NCI-H1105 treated with DMSO at 0.1 percent for 48 hours (cell line): ENCODE measurements at regions not wholly inside any gene's neighbourhood (a gene's known extent, or its start where the extent isn't known, plus 50 kb on each side); places are given as distances from the start of the nearest gene placed in this dataset.

Experiments
- DNase-seq: peaks from one replicate; lab custom pipeline; 2025; lab: John Stamatoyannopoulos, UW

GRCh38 chr20:9981829-9982228 lies 53.0 kb upstream of the ANKEF1 start:
- peak; percentile 72 for DNase-seq

GRCh38 chr20:9978397-9979004 lies 56.3 kb upstream of the ANKEF1 start:
- DNase-seq: peak; percentile 89

- no peak for DNase-seq
Measured at GRCh38 chr20:9977629-9978028, 57.2 kb upstream of the ANKEF1 start.

GRCh38 chr20:9974324-9974723 lies 60.5 kb upstream of the ANKEF1 start:
- DNase-seq: no peak

GRCh38 chr20:9971746-9972145 lies 63.0 kb upstream of the ANKEF1 start:
- no peak for DNase-seq

- DNase-seq: no peak
Measured at GRCh38 chr20:9969626-9970025, 65.2 kb upstream of the ANKEF1 start.

GRCh38 chr20:9968015-9968414 lies 66.8 kb upstream of the ANKEF1 start:
- DNase-seq: no peak

GRCh38 chr20:9966966-9967365 lies 67.8 kb upstream of the ANKEF1 start:
- no peak for DNase-seq

GRCh38 chr20:9963029-9963428 lies 71.8 kb upstream of the ANKEF1 start:
- DNase-seq: no peak

GRCh38 chr20:9958693-9959092 lies 76.1 kb upstream of the ANKEF1 start:
- no peak for DNase-seq

GRCh38 chr20:9955646-9956045 lies 79.1 kb upstream of the ANKEF1 start:
- DNase-seq: no peak

- DNase-seq: peak; percentile 7
Measured at GRCh38 chr20:9949563-9949962, 85.2 kb upstream of the ANKEF1 start.

- DNase-seq: no peak
Measured at GRCh38 chr20:9945408-9945807, 89.4 kb upstream of the ANKEF1 start.

- no peak for DNase-seq
Measured at GRCh38 chr20:9942736-9943135, 92.1 kb upstream of the ANKEF1 start.

GRCh38 chr20:9940329-9940728 lies 94.5 kb upstream of the ANKEF1 start:
- no peak for DNase-seq

- DNase-seq: no peak
Measured at GRCh38 chr20:9939231-9939630, 95.6 kb upstream of the ANKEF1 start.

- DNase-seq: no peak
Measured at GRCh38 chr20:9935285-9935684, 96.4 kb upstream of the PAK5 start.

- no peak for DNase-seq
Measured at GRCh38 chr20:9930142-9930541, 91.3 kb upstream of the PAK5 start.

- DNase-seq: no peak
Measured at GRCh38 chr20:9928955-9929354, 90.1 kb upstream of the PAK5 start.

- DNase-seq: no peak
Measured at GRCh38 chr20:9928281-9928737, 89.4 kb upstream of the PAK5 start.

- no peak for DNase-seq
Measured at GRCh38 chr20:9927224-9927623, 88.3 kb upstream of the PAK5 start.

GRCh38 chr20:9926476-9926875 lies 87.6 kb upstream of the PAK5 start:
- no peak for DNase-seq

GRCh38 chr20:9926007-9926406 lies 87.1 kb upstream of the PAK5 start:
- no peak for DNase-seq

- no peak for DNase-seq
Measured at GRCh38 chr20:9923648-9924047, 84.8 kb upstream of the PAK5 start.

- DNase-seq: no peak
Measured at GRCh38 chr20:9920866-9921265, 82.0 kb upstream of the PAK5 start.
